ENCODE measurements at regions not wholly inside any gene's neighbourhood (a gene's known extent, or its start where the extent isn't known, plus 50 kb on each side); places are given as distances from the start of the nearest gene placed in this dataset.
"Not testable (repeated sequence)": the region's sequence is repeated elsewhere in the genome, so short reads cannot be mapped to it uniquely, and the experiment has no call there.

DNA sequence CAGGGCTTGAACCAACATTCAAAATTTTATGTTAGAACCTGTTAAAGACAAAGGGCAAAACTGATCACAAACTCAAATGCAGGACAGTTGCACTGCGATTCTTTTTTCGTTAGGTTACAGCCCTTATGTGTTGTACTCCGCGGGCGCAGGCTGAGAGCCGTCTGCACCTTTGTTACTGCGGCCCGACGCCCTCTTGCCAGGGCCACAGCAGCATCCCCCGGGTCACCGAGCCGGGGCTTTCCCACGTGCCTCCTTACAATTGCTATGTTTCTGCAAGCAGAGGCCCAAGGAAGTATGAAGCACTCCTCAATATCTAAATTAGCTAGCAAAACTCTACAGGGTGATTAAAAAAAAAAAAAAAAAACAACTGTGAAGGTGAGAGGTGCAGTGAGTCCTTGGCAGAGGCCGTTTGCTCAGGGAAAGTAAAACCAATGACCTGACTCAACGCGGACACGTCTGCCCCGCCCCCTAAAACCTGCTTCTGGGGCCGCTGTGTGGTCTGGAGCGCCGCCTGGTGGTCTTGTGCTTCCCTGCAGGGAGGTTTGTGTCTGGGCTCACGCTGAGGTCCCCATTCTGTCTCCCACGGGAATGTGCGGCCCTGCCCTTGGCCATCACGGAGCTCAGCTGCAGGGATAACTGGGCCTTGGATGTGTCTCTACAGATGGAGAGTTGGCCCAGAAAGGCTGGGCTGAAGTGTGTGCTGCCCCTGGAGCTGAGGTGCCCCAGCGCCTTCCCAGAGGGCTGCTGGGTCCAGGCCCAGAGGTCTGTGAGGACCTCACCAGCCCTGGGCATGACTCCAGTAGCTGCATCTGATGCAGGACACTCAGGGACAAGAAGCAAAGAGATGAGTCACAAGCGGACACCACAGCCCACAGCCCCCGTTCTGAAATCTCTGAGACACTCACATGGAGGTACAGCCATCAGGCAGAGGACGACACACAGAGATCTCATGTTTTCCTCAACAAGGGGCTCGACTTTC is 418.5 kb downstream of the TMEM121 start:
- DNase-seq (ENCODE audit: low spot score): peak; percentile 81
- intact Hi-C loops (cut with micrococcal nuclease; ENCODE audit: unreplicated experiment): loop anchor here (10.0 kb wide), 1 partner anchor 400 kb away; no protein-coding TSS in a partner anchor
- BruUV-seq (replicated peaks): no TSS peak
- H3K27me3 ChIP-seq (replicated peaks; ENCODE audit: insufficient read depth, low read depth, low read length, poor library complexity): peaks cover 19% of the 10 kb centered on the region
- H3K36me3 ChIP-seq (ENCODE audit: insufficient read depth, low read length, poor library complexity, severe bottlenecking): no peaks in the 10 kb centered on the region
- no peak overlapping the region for H3K4me3 ChIP-seq (ENCODE audit: low read depth, low read length, poor library complexity, severe bottlenecking)
- no peaks in the 10 kb centered on the region for H3K4me1 ChIP-seq (ENCODE audit: insufficient read depth, low read length, poor library complexity, severe bottlenecking)
- TF ChIP-seq CTCF (conservative IDR thresholded peaks at IDR 0.05; ENCODE audit: low read depth, low read length): peak; percentile 90
- TF ChIP-seq EZH2 (IDR thresholded peaks at IDR 0.05; ENCODE audit: borderline replicate concordance, low read depth, low read length, poor library complexity, severe bottlenecking): no peak
- ChIA-PET CTCF (interaction anchor here (0.5 to 0.6 kb wide), 2 partner anchors 41 to 821 kb away, joined by 4 to 9 read pairs; no protein-coding TSS in a partner anchor), POLR2A (ENCODE audit: low non-redundant PET) (no interaction called here)
- H3K9me3 ChIP-seq (ENCODE audit: low read depth, low read length, poor library complexity, severe bottlenecking): no peaks in the 10 kb centered on the region
- H3K27ac ChIP-seq (ENCODE audit: low read depth, low read length, poor library complexity, severe bottlenecking): no peak overlapping the region

- TF ChIP-seq EZH2 (IDR thresholded peaks at IDR 0.05; ENCODE audit: borderline replicate concordance, low read depth, low read length, poor library complexity, severe bottlenecking): no peak
- 0 out of 2 replicates have a peak, but pooled peaks have one; percentile 20 for TF ChIP-seq CTCF (conservative IDR thresholded peaks at IDR 0.05; ENCODE audit: low read depth, low read length)
- no peaks in the 10 kb centered on the region for H3K36me3 ChIP-seq (ENCODE audit: insufficient read depth, low read length, poor library complexity, severe bottlenecking)
- no TSS peak for BruUV-seq (replicated peaks)
- POLR2A ChIA-PET (ENCODE audit: low non-redundant PET): no interaction called here
- no peak overlapping the region for H3K27ac ChIP-seq (ENCODE audit: low read depth, low read length, poor library complexity, severe bottlenecking)
- H3K9me3 ChIP-seq (ENCODE audit: low read depth, low read length, poor library complexity, severe bottlenecking): no peaks in the 10 kb centered on the region
- CTCF ChIA-PET: no interaction called here
- peak; percentile 15 for DNase-seq (ENCODE audit: low spot score)
- intact Hi-C loops (cut with micrococcal nuclease; ENCODE audit: unreplicated experiment): loop anchor here (10.0 kb wide), 1 partner anchor 401 kb away; no protein-coding TSS in a partner anchor
- H3K4me1 ChIP-seq (ENCODE audit: insufficient read depth, low read length, poor library complexity, severe bottlenecking): no peaks in the 10 kb centered on the region
- peaks cover 27% of the 10 kb centered on the region for H3K27me3 ChIP-seq (replicated peaks; ENCODE audit: insufficient read depth, low read depth, low read length, poor library complexity)
- H3K4me3 ChIP-seq (ENCODE audit: low read depth, low read length, poor library complexity, severe bottlenecking): no peak overlapping the region
Observed at GRCh38 chr14:105945896-105946295, 419.5 kb downstream of the TMEM121 start.

DNA sequence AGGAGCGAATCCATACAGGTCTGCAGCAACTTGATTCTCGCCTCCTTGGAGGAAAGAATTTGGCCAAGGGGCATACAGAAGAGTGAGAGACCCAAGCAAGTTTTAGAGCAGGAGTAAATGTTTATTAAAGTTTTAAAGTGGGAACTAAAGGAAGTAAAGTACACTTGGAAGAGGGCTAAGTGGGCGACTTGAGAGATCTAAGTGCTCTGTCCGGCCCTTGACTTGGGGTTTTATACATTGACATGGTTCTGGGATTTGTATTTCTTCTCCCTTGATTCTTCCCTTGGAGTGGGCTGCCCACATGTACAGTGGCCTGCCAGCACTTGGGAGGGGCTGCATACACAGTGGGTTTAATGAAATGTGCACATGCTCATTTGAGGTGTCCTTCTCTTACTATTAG is 421.2 kb downstream of the TMEM121 start:
- H3K27me3 ChIP-seq (replicated peaks; ENCODE audit: insufficient read depth, low read depth, low read length, poor library complexity): peaks cover 33% of the 10 kb centered on the region
- intact Hi-C loops (cut with micrococcal nuclease; ENCODE audit: unreplicated experiment): loop anchor here (10.0 kb wide), 1 partner anchor 403 kb away; no protein-coding TSS in a partner anchor
- no peaks in the 10 kb centered on the region for H3K4me1 ChIP-seq (ENCODE audit: insufficient read depth, low read length, poor library complexity, severe bottlenecking)
- H3K27ac ChIP-seq (ENCODE audit: low read depth, low read length, poor library complexity, severe bottlenecking): no peak overlapping the region
- ChIA-PET CTCF (no interaction called here), POLR2A (ENCODE audit: low non-redundant PET) (no interaction called here)
- H3K4me3 ChIP-seq (ENCODE audit: low read depth, low read length, poor library complexity, severe bottlenecking): no peak overlapping the region
- TF ChIP-seq CTCF (conservative IDR thresholded peaks at IDR 0.05; ENCODE audit: low read depth, low read length) (no peak), EZH2 (IDR thresholded peaks at IDR 0.05; ENCODE audit: borderline replicate concordance, low read depth, low read length, poor library complexity, severe bottlenecking) (no peak)
- no peaks in the 10 kb centered on the region for H3K36me3 ChIP-seq (ENCODE audit: insufficient read depth, low read length, poor library complexity, severe bottlenecking)
- no peak for DNase-seq (ENCODE audit: low spot score)
- BruUV-seq (replicated peaks): no TSS peak
- no peaks in the 10 kb centered on the region for H3K9me3 ChIP-seq (ENCODE audit: low read depth, low read length, poor library complexity, severe bottlenecking)

- H3K9me3 ChIP-seq (ENCODE audit: low read depth, low read length, poor library complexity, severe bottlenecking); DNase-seq (ENCODE audit: low spot score); H3K27ac ChIP-seq (ENCODE audit: low read depth, low read length, poor library complexity, severe bottlenecking); BruUV-seq (replicated peaks); H3K4me3 ChIP-seq (ENCODE audit: low read depth, low read length, poor library complexity, severe bottlenecking); CTCF ChIA-PET; H3K4me1 ChIP-seq (ENCODE audit: insufficient read depth, low read length, poor library complexity, severe bottlenecking); H3K36me3 ChIP-seq (ENCODE audit: insufficient read depth, low read length, poor library complexity, severe bottlenecking); POLR2A ChIA-PET (ENCODE audit: low non-redundant PET): not testable (repeated sequence)
- peaks cover 36% of the 10 kb centered on the region for H3K27me3 ChIP-seq (replicated peaks; ENCODE audit: insufficient read depth, low read depth, low read length, poor library complexity)
- intact Hi-C loops (cut with micrococcal nuclease; ENCODE audit: unreplicated experiment): loop anchor here (10.0 kb wide), 1 partner anchor 404 kb away; no protein-coding TSS in a partner anchor
Observed at GRCh38 chr14:105948955-105949354, 422.6 kb downstream of the TMEM121 start.

GRCh38 chr14:105950364-105950892 is 424.0 kb downstream of the TMEM121 start:
- intact Hi-C loops (cut with micrococcal nuclease; ENCODE audit: unreplicated experiment); POLR2A ChIA-PET (ENCODE audit: low non-redundant PET); CTCF ChIA-PET; H3K4me3 ChIP-seq (ENCODE audit: low read depth, low read length, poor library complexity, severe bottlenecking); H3K9me3 ChIP-seq (ENCODE audit: low read depth, low read length, poor library complexity, severe bottlenecking); H3K27ac ChIP-seq (ENCODE audit: low read depth, low read length, poor library complexity, severe bottlenecking); H3K36me3 ChIP-seq (ENCODE audit: insufficient read depth, low read length, poor library complexity, severe bottlenecking); H3K4me1 ChIP-seq (ENCODE audit: insufficient read depth, low read length, poor library complexity, severe bottlenecking); BruUV-seq (replicated peaks); DNase-seq (ENCODE audit: low spot score): not testable (repeated sequence)
- H3K27me3 ChIP-seq (replicated peaks; ENCODE audit: insufficient read depth, low read depth, low read length, poor library complexity): peaks cover 40% of the 10 kb centered on the region
